Activated CD4-positive, alpha-beta T cell treated with anti-CD3 and anti-CD28 coated beads, Interleukin-2, Interleukin-6, amounts not matched to agents 100 ng/mL and 50 ng/mL, durations not matched to agents 16 hours and 8 hours (primary cell): ENCODE measurements at regions not wholly inside any gene's neighbourhood (a gene's known extent, or its start where the extent isn't known, plus 50 kb on each side); places are given as distances from the start of the nearest gene placed in this dataset.
"Not testable (repeated sequence)": the region's sequence is repeated elsewhere in the genome, so short reads cannot be mapped to it uniquely, and the experiment has no call there.

ENCODE experiments used
- DNase-seq: peaks from one replicate; pipeline ENCODE4 v3.0.0-alpha.2; 2020

- not testable (repeated sequence) for DNase-seq
Measured at GRCh38 chr5:68020461-68020969, 195.0 kb upstream of the PIK3R1 start.

GRCh38 chr5:68015381-68016302 lies 199.9 kb upstream of the PIK3R1 start:
- DNase-seq: no peak

GRCh38 chr5:68012831-68013230 lies 202.7 kb upstream of the PIK3R1 start:
- DNase-seq: no peak

GRCh38 chr5:68012429-68012828 lies 203.1 kb upstream of the PIK3R1 start:
- no peak for DNase-seq

- DNase-seq: no peak
Measured at GRCh38 chr5:68011801-68012200, 203.8 kb upstream of the PIK3R1 start.

GRCh38 chr5:68011259-68011760 lies 204.2 kb upstream of the PIK3R1 start:
- DNase-seq: no peak

GRCh38 chr5:68010740-68011139 lies 204.8 kb upstream of the PIK3R1 start:
- no peak for DNase-seq

- DNase-seq: no peak
Measured at GRCh38 chr5:68007451-68007850, 208.1 kb upstream of the PIK3R1 start.

GRCh38 chr5:68002836-68003235 lies 212.7 kb upstream of the PIK3R1 start:
- no peak for DNase-seq

- no peak for DNase-seq
Measured at GRCh38 chr5:68000805-68001204, 214.8 kb upstream of the PIK3R1 start.

GRCh38 chr5:67999391-67999790 lies 216.2 kb upstream of the PIK3R1 start:
- no peak for DNase-seq

- DNase-seq: no peak
Measured at GRCh38 chr5:67998709-67999261, 216.8 kb upstream of the PIK3R1 start.

- no peak for DNase-seq
Measured at GRCh38 chr5:67997892-67998457, 217.6 kb upstream of the PIK3R1 start.

- no peak for DNase-seq
Measured at GRCh38 chr5:67997148-67997547, 218.4 kb upstream of the PIK3R1 start.

- DNase-seq: no peak
Measured at GRCh38 chr5:67996596-67996995, 219.0 kb upstream of the PIK3R1 start.

- no peak for DNase-seq
Measured at GRCh38 chr5:67992923-67993322, 222.6 kb upstream of the PIK3R1 start.

GRCh38 chr5:67989456-67989855 lies 226.1 kb upstream of the PIK3R1 start:
- DNase-seq: no peak

GRCh38 chr5:67986761-67987160 lies 228.8 kb upstream of the PIK3R1 start:
- DNase-seq: no peak

GRCh38 chr5:67985686-67986387 lies 229.7 kb upstream of the PIK3R1 start:
- no peak for DNase-seq

GRCh38 chr5:67984546-67984945 lies 231.0 kb upstream of the PIK3R1 start:
- no peak for DNase-seq

GRCh38 chr5:67983251-67984110 lies 232.1 kb upstream of the PIK3R1 start:
- peak; percentile 27 for DNase-seq

GRCh38 chr5:67982160-67982559 lies 233.4 kb upstream of the PIK3R1 start:
- not testable (repeated sequence) for DNase-seq
